HG02852 (cell line): ENCODE measurements at regions not wholly inside any gene's neighbourhood (a gene's known extent, or its start where the extent isn't known, plus 50 kb on each side); places are given as distances from the start of the nearest gene placed in this dataset.

ENCODE experiments used
- ATAC-seq: cut with Tn5 transposase; IDR thresholded peaks from one replicate; pipeline ENCODE4 v1.9.1; 2021; ENCODE audit warnings: mild to moderate bottlenecking, moderate library complexity; ENCODE audit not compliant: unreplicated experiment

GRCh38 chr10:36638462-36639155 lies 486.8 kb upstream of the ANKRD30A start:
- no peak for ATAC-seq

DNA sequence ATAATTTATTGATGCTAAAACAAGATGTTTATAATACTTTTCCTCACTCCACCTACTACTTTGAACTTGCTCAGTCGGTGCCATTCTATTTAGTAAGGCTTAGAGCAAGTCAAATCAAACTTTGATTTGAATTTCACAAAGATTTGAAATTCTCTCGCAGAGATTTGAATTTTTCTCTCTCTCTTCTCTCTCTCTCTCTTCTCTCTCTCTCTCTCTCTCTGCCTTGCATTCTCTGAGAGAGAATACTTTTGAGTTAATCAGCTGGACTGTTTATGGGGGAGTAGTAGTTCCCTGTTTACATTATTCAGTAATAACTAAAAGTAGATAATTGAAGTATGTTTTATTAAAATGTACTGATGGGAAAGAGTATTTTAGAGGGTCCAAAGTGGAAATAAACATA lies 488.5 kb upstream of the ANKRD30A start:
- ATAC-seq: no peak

GRCh38 chr10:36636285-36636839 lies 489.0 kb upstream of the ANKRD30A start:
- no peak for ATAC-seq

- ATAC-seq: no peak
These were observed 490.5 kb upstream of the ANKRD30A start for GRCh38 chr10:36634916-36635315.

DNA sequence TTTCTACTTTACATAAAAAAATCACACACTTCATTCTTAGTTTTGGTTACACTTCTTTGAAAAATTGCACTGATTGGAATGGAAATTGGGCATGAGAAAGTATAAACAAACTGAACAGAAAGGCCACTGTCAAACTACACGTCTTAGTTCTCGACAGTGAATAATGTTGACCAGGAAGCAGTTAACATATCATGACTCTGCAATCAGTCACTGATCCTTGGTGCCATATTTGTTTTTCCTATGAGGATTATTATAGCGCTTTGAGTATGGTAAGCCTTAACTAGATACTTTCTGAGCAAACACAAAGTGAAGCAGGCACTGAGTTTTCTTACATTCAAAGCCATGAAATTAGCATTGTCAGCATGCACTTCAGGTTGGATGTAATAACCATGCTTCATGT lies 495.1 kb upstream of the ANKRD30A start:
- ATAC-seq: no peak

DNA sequence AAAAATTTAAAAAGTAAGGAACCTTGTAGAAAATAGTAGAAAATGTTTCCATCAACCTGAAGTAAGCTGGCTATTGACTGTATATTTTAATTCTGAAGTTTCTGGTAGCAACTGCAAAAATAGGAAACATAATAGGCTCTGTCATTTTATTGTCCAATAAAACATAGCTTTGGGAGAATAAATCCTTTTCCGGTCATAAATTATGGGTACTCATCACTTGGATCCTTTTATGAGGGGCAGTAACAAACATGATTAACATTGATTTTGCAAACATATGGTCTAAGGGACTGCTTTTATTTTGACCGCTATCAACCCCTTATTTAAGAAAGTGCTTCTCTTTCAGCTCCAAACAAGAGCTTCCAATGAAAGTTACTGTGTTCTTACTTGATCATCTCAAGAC lies 495.9 kb upstream of the ANKRD30A start:
- ATAC-seq: no peak

DNA sequence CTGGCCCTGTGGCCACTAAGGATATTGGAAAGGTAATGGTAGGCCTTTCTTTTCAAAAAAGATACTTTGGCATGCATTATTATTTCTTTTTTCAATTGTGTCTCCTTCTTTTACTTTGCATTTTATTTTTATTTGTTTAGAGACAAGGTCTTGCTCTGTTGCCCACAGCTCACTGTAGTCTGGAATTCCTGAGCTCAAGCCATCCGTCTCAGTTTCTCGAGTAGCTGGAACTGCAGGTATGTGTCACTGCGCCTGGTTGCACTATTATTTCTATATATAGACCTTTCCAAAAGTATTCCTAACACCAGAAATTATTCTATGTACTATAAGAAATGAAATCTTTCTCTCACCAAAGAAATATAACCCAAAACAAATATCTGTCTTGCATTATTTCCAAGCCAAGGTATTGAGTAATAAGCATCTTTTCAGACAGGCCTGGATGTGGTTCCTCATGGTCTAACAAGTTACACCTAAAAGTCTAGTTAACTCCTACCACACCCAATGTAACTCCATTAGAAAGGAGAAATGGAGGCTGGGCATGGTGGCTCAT lies 500.8 kb upstream of the ANKRD30A start:
- no peak for ATAC-seq

GRCh38 chr10:36621346-36621745 lies 504.1 kb upstream of the ANKRD30A start:
- no peak for ATAC-seq

- no peak for ATAC-seq
These were observed 513.0 kb upstream of the ANKRD30A start for GRCh38 chr10:36612436-36612835.

DNA sequence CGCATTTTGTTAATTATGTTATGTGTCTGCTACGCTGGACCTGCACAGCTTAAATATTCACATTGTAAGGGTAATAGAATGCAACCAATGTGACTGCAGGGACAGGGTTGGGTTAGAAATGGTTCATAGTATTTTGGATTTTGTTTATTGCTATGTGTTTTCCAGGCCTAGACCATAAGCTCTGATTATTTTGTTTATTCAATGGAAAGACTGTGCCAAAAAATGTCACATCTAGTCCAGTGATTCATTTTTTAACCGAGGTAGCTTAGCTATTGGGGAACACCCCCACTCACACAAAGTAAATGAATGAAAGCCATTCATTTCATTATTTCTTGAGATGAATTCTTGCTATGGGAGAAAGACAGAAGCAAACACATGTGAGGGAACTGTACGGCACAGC lies 516.5 kb upstream of the ANKRD30A start:
- no peak for ATAC-seq

DNA sequence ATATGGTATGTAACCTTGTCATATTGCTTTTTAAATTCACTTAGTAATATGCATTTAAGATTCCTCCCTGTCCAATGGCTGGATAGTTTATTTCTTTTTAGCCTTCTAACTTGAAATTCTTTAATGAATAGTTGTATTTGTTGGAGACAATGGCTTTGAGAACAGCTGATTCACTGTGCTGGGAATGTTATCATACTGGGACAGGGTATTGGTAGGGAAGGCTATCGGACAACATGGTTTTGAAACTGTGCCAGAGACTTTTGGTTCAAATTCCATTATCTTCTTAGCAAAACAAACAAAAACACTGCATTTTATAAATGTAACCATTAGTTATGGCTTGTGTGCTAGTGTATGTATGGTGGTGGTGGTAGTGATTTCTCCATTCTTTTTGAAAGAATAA lies 517.1 kb upstream of the ANKRD30A start:
- ATAC-seq: no peak

GRCh38 chr10:36606234-36606839 lies 519.1 kb upstream of the ANKRD30A start:
- ATAC-seq: no peak

DNA sequence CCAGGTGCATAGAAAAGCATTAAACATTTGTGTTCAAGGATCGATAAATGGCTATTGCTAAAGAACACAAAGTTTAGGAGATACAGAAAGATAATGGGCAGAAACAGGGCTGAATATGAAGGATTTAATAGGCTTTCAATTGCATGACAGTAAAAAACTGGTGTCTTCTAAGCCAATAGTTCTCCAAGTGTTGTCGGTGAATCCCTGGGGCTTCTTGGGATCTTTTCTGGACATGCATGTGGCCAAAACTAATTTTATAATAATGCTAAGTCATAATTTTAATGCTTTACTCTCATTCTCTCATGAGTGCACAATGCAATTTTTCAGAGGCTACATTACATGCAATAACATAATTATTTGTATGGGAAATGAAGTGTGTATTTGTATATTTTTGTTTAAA lies 521.1 kb upstream of the ANKRD30A start:
- no peak for ATAC-seq

- no peak for ATAC-seq
These were observed 521.7 kb upstream of the ANKRD30A start for GRCh38 chr10:36603688-36604087.

DNA sequence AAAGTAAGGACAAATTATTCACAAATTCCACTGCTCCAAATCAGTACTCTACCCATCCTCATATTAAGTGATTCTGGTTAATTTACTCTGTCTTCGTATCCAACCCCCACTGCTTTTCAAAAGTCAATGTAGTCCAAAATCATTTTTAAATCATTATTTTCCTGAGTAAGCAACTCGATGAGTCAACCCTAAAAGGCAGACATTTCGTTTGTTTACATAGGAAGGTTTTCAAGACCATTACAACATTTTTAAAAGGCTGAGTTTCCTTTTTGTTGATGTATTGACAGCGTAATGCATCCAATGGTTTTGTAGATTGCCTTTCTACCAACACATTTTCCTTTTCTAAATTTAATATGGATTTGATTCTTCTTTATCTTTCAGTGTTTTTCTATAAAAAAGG lies 523.0 kb upstream of the ANKRD30A start:
- ATAC-seq: no peak

DNA sequence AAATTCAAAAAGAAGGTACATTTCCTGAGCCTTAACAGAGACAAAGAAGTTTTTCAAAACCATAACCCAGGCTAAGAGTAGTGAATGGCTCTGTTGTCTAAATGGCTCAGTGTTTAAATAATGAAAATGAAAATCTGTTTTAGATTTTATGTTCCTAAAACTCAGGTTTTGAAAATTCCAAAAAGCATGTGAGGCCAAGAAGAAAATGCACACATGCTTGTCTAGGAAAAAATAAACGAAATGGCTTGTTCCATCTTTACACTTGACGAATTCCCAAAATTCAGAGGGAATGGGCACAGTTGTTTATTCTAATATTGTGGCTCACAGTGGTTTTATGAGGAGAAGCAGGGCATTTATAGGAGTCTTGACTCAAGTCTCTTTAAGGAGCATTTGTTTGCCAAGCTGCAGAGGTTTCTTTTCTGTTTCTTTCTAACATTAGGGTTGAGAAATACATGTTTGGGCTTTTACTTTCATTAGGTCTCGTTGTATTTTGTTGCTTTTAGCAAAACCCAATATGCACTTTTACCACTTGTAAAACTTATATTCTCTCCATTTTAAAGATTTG lies 527.6 kb upstream of the ANKRD30A start:
- no peak for ATAC-seq

DNA sequence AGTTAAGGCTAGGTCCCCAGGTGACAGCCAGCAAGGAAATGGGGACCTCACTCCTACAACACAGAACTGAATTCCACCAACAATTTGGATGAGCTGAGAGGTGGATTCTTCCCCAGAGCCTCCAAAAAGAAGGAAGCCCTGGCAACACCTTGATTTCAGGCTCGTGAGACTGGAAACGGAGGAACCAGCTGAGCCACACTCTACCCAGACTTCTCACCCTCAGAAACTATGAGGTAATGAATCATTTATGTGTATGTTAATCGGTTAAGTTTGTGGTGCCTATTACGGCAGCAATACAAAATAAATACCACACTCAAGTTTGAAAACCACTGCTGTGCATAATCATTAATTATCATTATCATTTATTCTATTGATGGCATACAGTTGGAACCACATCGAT lies 532.4 kb upstream of the ANKRD30A start:
- ATAC-seq: no peak

DNA sequence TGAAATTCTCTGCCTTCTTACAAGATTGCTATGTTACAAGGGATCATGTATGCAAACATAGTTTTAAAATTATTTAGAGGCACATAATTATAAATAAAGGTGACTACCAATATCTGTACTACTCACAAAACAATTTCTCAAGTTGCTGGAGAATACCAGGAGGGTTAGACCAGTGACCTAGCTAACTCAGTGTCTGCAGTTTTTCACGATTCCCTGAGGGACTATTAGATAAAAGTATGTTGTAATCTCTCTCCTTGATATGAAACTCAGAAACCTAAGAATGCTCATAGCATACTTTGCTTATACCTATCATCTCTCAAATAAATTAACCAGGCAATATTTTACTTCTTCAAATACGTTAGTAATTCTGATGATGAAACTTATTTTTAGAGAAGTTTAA lies 534.0 kb upstream of the ANKRD30A start:
- ATAC-seq: no peak

- no peak for ATAC-seq
These were observed 541.7 kb upstream of the ANKRD30A start for GRCh38 chr10:36583690-36584089.

DNA sequence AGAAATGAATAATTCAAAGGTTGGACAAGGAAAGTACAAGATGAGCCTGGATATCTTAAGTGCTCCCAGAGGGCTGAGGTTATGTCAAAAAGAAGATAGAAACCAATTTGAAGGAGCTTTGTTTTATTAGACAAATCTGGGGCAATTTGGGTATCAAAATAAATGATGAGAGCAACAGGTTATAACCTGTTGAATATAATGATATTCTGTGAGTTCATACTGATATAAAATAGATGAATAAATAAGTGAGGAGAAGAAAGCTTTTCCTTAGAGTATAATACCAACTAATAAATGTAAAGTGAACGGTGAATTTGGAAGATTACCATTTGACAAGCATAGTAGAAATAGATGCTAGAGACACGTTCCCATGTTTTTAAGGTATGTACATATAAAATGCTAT lies 544.2 kb upstream of the ANKRD30A start:
- no peak for ATAC-seq

DNA sequence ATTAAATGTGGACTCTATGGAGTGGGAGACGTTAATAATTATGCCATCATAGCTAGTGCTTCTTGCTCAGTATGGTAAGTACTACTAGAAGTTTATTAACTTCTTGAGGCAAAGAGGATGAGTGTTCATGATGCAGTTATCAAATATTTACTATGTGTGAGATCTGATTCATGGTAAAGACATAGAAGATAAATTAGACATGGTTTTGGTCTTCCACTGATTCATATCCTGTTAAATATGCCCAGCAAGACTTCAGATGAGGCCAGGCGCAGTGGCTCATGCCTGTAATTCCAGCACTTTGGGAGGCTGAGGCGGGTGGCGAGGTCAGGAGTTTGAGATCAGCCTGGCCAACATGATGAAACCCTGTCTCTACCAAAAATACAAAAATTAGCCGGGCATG lies 547.1 kb upstream of the ANKRD30A start:
- no peak for ATAC-seq

DNA sequence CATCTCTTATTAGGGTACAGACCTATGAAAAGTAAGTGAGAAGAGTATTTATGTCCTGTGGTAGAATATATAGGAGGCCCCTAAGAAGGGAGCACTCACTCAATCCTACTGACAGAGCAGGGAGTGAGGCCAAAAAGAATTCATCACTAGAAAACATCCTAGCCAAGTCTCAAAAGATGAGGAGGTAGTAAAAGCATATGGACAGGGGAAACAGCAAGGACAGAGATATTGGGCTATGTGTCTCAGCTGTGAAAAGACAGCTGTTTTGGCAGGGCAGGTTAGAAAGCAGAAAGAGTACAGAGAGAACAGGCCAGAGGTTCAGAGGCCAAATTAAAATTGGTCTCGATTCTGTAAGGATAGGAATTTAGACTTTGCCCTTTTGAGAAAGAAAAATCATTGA lies 548.3 kb upstream of the ANKRD30A start:
- no peak for ATAC-seq
